ENCODE measurements at regions not wholly inside any gene's neighbourhood (a gene's known extent, or its start where the extent isn't known, plus 50 kb on each side); places are given as distances from the start of the nearest gene placed in this dataset.

DNA sequence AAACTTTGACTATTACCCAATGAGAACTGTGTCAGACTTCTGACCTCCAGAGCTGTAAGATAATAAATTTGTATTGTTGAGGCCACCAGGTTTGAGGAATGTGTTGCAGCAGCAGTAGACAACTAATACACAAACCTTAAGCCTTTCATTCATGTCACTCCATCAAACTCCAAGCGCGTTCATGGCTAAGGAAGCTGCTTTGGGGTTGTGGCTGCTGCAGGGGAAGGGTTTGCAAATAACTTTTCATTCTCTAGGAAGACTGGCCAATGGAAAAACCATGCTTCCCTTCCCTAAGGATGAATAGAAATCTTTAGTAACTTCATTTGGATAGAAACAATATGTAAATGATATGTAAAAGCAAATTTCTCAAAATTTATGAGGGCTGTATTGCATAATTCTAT, 170.4 kb downstream of the RHOU start:
- Histone ChIP-seq H3K9me3 (no peaks in the 10 kb centered on the region), H3K4me3 (no peak overlapping the region), H3K27me3 (no peaks in the 10 kb centered on the region), H3K4me1 (peaks cover 0 to 15% (median 7%) of the 10 kb centered on the region in 4 donors), H3K36me3 (no peaks in the 10 kb centered on the region), H3K27ac (no peak overlapping the region)
- no peak for DNase-seq
- WGBS (ENCODE audit: insufficient coverage, low coverage, low lambda C conversion rate, missing lambda C conversion rate), result 100% methylated on average over 2 of the region's 2 CpGs
- intact Hi-C loops (cut with DNase I), result no loop called here
- ATAC-seq, result no peak
- TF ChIP-seq, protein P1, sequence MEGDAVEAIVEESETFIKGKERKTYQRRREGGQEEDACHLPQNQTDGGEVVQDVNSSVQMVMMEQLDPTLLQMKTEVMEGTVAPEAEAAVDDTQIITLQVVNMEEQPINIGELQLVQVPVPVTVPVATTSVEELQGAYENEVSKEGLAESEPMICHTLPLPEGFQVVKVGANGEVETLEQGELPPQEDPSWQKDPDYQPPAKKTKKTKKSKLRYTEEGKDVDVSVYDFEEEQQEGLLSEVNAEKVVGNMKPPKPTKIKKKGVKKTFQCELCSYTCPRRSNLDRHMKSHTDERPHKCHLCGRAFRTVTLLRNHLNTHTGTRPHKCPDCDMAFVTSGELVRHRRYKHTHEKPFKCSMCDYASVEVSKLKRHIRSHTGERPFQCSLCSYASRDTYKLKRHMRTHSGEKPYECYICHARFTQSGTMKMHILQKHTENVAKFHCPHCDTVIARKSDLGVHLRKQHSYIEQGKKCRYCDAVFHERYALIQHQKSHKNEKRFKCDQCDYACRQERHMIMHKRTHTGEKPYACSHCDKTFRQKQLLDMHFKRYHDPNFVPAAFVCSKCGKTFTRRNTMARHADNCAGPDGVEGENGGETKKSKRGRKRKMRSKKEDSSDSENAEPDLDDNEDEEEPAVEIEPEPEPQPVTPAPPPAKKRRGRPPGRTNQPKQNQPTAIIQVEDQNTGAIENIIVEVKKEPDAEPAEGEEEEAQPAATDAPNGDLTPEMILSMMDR (IDR thresholded peaks at IDR 0.05), result no peak

- WGBS (ENCODE audit: insufficient coverage, low coverage, low lambda C conversion rate, missing lambda C conversion rate), result 75% methylated on average over 4 of the region's 10 CpGs
- intact Hi-C loops (cut with DNase I), result no loop called here
- Histone ChIP-seq H3K36me3 (no peaks in the 10 kb centered on the region), H3K9me3 (no peaks in the 10 kb centered on the region), H3K27me3 (no peaks in the 10 kb centered on the region), H3K4me1 (peaks cover 0 to 15% (median 7%) of the 10 kb centered on the region in 4 donors), H3K4me3 (no peak overlapping the region), H3K27ac (no peak overlapping the region)
- TF ChIP-seq, protein P1 (IDR thresholded peaks at IDR 0.05), result no peak
- TF ChIP-seq POLR2A (IDR thresholded peaks at IDR 0.05), result no peak
- DNase-seq, result no peak
- no peak for ATAC-seq
Observed at GRCh38 chr1:228906223-228906860, 171.1 kb downstream of the RHOU start.

- no peak overlapping the region for H3K27ac ChIP-seq
- H3K4me1 ChIP-seq, result no peaks in the 10 kb centered on the region
- H3K27me3 ChIP-seq, result no peaks in the 10 kb centered on the region
- no peak overlapping the region for H3K4me3 ChIP-seq
- TF ChIP-seq, protein P1 (IDR thresholded peaks at IDR 0.05), result no peak
- no peak for TF ChIP-seq POLR2A (IDR thresholded peaks at IDR 0.05)
- DNase-seq (no peak), ATAC-seq (no peak)
- H3K36me3 ChIP-seq, result no peaks in the 10 kb centered on the region
- intact Hi-C loops (cut with DNase I), result no loop called here
- H3K9me3 ChIP-seq, result no peaks in the 10 kb centered on the region
- 82% methylated on average over 12 of the region's 14 CpGs for WGBS (ENCODE audit: insufficient coverage, low coverage, low lambda C conversion rate, missing lambda C conversion rate)
Observed at GRCh38 chr1:228911225-228912210, 176.2 kb downstream of the RHOU start.

DNA sequence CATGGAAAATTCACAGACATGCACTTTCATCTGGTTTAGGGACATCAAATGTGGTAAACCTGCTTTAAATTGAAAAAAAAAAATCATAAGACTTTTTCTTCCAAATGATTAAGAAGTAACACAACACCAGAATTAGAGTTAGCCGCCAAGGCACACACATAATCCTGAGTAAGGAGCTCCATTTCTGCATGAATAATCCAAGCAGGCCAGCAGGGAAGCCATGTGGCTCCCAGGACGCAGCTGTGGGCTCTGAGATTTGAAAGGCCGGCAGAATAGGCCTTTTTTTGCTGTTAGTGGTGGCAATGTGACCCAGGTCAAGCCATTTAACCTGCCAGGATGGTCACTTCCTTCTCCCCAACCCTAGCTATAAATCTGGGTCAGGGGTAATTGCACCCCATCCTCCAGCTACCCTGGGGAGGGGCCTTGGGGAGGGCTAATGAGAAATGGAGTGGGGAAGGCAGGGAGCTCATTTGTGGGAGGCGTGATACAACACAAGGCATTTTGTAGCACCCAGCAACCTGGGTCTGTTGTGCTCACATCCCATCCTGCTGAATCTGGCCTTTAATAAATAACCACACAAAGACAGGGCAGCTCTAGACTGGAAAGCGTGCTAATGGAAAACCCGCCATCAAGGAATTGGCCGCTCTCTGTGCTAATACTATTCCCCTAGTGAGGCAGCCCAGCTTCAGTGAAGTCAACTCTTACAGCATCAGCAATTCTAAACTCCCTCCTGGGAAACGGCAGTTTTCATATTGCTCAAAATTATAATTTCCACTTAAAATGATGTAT, 178.5 kb downstream of the RHOU start:
- DNase-seq, result no peak

More for the DNA sequence above, 178.5 kb downstream of the RHOU start:
- Histone ChIP-seq H3K4me3 (no peak overlapping the region), H3K4me1 (peaks cover 0 to 4% (median 0%) of the 10 kb centered on the region in 4 donors), H3K27me3 (no peaks in the 10 kb centered on the region), H3K9me3 (no peaks in the 10 kb centered on the region), H3K36me3 (no peaks in the 10 kb centered on the region), H3K27ac (no peak overlapping the region)
- ATAC-seq, result no peak
- intact Hi-C loops (cut with DNase I), result no loop called here
- whole genome bisulfite sequencing (ENCODE audit: insufficient coverage, low coverage, low lambda C conversion rate, missing lambda C conversion rate), result 91% methylated on average over 7 of the region's 8 CpGs
- no peak for TF ChIP-seq POLR2A (IDR thresholded peaks at IDR 0.05)
- TF ChIP-seq, protein P1 (IDR thresholded peaks at IDR 0.05), result no peak

Measured in right lobe of liver (tissue), 6 donors.